Ishikawa (cell line): ENCODE measurements at regions not wholly inside any gene's neighbourhood (a gene's known extent, or its start where the extent isn't known, plus 50 kb on each side); places are given as distances from the start of the nearest gene placed in this dataset.

Experiments used
- CEBPB ChIP-seq: IDR thresholded peaks from 2 replicates; pipeline ENCODE4 v1.6.1; 2012
- CREB1 ChIP-seq: IDR thresholded peaks from 2 replicates; pipeline ENCODE4 v1.6.1; 2012; ENCODE audit warnings: low read depth
- EGR1 ChIP-seq: IDR thresholded peaks from 2 replicates; pipeline ENCODE4 v1.6.1; 2012
- EP300 ChIP-seq: IDR thresholded peaks from 2 replicates; pipeline ENCODE4 v1.6.1; 2012; ENCODE audit warnings: borderline replicate concordance
- FOXM1 ChIP-seq: IDR thresholded peaks from 2 replicates; pipeline ENCODE4 v1.6.1; 2012; ENCODE audit warnings: low read depth, borderline replicate concordance
- NFIC ChIP-seq: IDR thresholded peaks from 2 replicates; pipeline ENCODE4 v1.6.1; 2012
- RAD21 ChIP-seq: IDR thresholded peaks from 2 replicates; pipeline ENCODE4 v1.6.1; 2012; ENCODE audit warnings: low read depth
- TAF1 ChIP-seq: IDR thresholded peaks from 2 replicates; pipeline ENCODE4 v1.6.1; 2012; ENCODE audit warnings: low read depth, mild to moderate bottlenecking
- TCF12 ChIP-seq: IDR thresholded peaks from 2 replicates; pipeline ENCODE4 v1.6.1; 2012; ENCODE audit warnings: low read depth
- TEAD4 ChIP-seq: IDR thresholded peaks from 2 replicates; pipeline ENCODE4 v1.6.1; 2012
- YY1 ChIP-seq: IDR thresholded peaks from 2 replicates; pipeline ENCODE4 v1.6.1; 2012; ENCODE audit warnings: low read depth
- ZBTB7A ChIP-seq: IDR thresholded peaks from 2 replicates; pipeline ENCODE4 v1.6.1; 2012; ENCODE audit warnings: low read depth
- TF ChIP-seq, protein P1 (sequence below): IDR thresholded peaks from 2 replicates; pipeline ENCODE4 v1.6.1; 2012
- TF ChIP-seq, protein P2 (sequence below): IDR thresholded peaks from 2 replicates; pipeline ENCODE4 v1.6.1; 2012; ENCODE audit warnings: low read depth, mild to moderate bottlenecking
- TF ChIP-seq, protein P3 (sequence below): IDR thresholded peaks from 2 replicates; pipeline ENCODE4 v1.6.1; 2012

DNA sequence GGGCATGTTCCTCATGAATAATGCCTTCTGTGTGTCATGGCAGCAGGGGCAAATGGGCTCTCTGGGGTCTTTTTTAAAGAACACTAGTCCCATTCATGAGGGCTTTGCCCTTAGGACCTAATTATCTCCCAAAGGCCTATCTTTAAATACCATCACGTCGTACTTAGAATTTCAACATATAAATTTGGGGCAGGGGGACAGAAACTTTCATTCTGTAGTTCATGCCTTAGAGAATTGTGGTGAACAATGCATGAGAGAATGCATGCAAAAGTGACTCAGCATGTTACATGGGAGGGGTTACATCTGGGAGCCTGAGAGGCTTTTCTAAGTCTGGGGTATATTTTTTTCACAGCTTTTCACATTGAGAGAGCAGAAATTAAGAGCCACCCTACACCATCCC is 208.5 kb upstream of the ROPN1 start:
- no peak for TF ChIP-seq TEAD4
- TF ChIP-seq, protein P1, sequence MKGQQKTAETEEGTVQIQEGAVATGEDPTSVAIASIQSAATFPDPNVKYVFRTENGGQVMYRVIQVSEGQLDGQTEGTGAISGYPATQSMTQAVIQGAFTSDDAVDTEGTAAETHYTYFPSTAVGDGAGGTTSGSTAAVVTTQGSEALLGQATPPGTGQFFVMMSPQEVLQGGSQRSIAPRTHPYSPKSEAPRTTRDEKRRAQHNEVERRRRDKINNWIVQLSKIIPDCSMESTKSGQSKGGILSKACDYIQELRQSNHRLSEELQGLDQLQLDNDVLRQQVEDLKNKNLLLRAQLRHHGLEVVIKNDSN: no peak
- no peak for TF ChIP-seq EGR1
- no peak for TF ChIP-seq TCF12
- no peak for TF ChIP-seq NFIC
- TF ChIP-seq YY1: no peak
- TF ChIP-seq EP300: no peak
- TF ChIP-seq TAF1: no peak
- no peak for TF ChIP-seq RAD21
- no peak for TF ChIP-seq CREB1
- no peak for TF ChIP-seq ZBTB7A
- TF ChIP-seq, protein P2, sequence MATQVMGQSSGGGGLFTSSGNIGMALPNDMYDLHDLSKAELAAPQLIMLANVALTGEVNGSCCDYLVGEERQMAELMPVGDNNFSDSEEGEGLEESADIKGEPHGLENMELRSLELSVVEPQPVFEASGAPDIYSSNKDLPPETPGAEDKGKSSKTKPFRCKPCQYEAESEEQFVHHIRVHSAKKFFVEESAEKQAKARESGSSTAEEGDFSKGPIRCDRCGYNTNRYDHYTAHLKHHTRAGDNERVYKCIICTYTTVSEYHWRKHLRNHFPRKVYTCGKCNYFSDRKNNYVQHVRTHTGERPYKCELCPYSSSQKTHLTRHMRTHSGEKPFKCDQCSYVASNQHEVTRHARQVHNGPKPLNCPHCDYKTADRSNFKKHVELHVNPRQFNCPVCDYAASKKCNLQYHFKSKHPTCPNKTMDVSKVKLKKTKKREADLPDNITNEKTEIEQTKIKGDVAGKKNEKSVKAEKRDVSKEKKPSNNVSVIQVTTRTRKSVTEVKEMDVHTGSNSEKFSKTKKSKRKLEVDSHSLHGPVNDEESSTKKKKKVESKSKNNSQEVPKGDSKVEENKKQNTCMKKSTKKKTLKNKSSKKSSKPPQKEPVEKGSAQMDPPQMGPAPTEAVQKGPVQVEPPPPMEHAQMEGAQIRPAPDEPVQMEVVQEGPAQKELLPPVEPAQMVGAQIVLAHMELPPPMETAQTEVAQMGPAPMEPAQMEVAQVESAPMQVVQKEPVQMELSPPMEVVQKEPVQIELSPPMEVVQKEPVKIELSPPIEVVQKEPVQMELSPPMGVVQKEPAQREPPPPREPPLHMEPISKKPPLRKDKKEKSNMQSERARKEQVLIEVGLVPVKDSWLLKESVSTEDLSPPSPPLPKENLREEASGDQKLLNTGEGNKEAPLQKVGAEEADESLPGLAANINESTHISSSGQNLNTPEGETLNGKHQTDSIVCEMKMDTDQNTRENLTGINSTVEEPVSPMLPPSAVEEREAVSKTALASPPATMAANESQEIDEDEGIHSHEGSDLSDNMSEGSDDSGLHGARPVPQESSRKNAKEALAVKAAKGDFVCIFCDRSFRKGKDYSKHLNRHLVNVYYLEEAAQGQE: no peak
- no peak for TF ChIP-seq FOXM1
- TF ChIP-seq, protein P3, sequence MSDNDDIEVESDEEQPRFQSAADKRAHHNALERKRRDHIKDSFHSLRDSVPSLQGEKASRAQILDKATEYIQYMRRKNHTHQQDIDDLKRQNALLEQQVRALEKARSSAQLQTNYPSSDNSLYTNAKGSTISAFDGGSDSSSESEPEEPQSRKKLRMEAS: no peak
- TF ChIP-seq CEBPB: no peak

DNA sequence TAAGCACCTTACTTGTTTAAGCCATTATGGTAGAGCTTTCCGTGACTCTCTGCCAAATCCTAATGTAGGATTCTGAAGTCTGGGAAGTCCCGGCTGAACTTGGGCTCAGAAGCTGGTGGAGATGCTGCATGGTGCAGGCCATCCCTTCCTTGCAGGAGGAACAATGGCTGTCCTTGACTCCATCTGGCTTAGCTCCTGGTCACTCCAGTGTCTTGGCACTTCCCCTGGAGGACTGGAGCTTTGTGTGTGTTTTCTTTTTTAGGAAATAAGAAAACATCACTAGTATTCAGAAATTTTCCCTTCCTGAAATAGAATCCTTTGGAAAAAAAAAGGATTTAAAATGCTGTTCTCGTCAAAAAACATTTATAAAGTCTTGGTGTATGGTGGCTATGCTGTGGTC is 209.3 kb upstream of the ROPN1 start:
- no peak for TF ChIP-seq ZBTB7A
- TF ChIP-seq, protein P1: no peak
- no peak for TF ChIP-seq TAF1
- no peak for TF ChIP-seq CEBPB
- TF ChIP-seq FOXM1: no peak
- TF ChIP-seq, protein P2: no peak
- no peak for TF ChIP-seq EGR1
- TF ChIP-seq CREB1: no peak
- TF ChIP-seq, protein P3: no peak
- no peak for TF ChIP-seq EP300
- no peak for TF ChIP-seq TCF12
- TF ChIP-seq NFIC: no peak
- no peak for TF ChIP-seq TEAD4
- TF ChIP-seq RAD21: no peak
- no peak for TF ChIP-seq YY1

DNA sequence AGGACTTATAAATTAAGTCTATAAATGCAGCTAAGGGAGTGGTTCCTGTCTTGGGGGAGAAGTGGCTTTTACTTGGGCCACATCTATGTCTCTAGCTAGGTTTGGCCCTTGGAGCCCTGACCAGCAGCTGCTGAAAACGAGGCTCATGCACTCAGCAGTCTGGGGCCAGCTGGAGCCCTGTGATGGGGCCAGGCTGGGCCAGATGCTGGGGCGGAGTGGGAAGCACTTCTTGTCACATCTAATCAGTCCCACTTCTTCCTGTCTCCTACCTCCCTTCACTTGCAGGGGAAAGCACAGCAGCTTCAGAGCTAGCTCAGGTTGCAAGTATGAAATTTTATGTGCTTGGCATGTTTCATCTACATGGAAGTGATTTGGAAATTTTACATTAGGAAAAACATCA is 209.9 kb upstream of the ROPN1 start:
- TF ChIP-seq, protein P1: no peak
- no peak for TF ChIP-seq CEBPB
- no peak for TF ChIP-seq CREB1
- TF ChIP-seq TAF1: no peak
- TF ChIP-seq ZBTB7A: no peak
- TF ChIP-seq NFIC: no peak
- TF ChIP-seq EGR1: no peak
- TF ChIP-seq, protein P3: no peak
- TF ChIP-seq EP300: no peak
- TF ChIP-seq FOXM1: no peak
- no peak for TF ChIP-seq TCF12
- TF ChIP-seq, protein P2: no peak

DNA sequence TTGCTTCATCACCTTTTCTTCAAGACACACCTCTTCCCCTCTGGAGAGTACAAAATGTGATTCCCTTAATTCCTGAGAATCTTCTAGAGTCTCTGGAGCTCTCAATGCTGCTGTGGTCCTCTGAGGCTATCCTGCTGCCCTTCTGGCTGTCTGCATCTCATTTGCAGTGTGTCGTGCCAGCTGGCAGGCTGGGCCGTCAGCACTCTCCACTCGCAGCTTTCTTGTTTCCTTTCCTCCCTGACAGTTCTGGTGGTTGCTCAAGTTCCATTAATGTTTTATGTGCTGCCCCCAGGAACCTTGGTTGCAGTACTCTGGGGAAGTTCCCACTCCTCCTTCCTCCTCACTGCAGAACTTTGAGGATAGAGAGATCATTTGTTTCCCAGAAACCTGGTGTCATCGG is 210.8 kb upstream of the ROPN1 start:
- no peak for TF ChIP-seq EGR1
- TF ChIP-seq FOXM1: no peak
- no peak for TF ChIP-seq NFIC
- TF ChIP-seq TEAD4: no peak
- TF ChIP-seq, protein P3: no peak
- no peak for TF ChIP-seq CREB1
- TF ChIP-seq, protein P2: no peak
- no peak for TF ChIP-seq ZBTB7A
- TF ChIP-seq EP300: no peak
- TF ChIP-seq RAD21: no peak
- TF ChIP-seq, protein P1: no peak
- no peak for TF ChIP-seq YY1
- TF ChIP-seq CEBPB: no peak
- TF ChIP-seq TAF1: no peak
- TF ChIP-seq TCF12: no peak
